ENCODE measurements at regions not wholly inside any gene's neighbourhood (a gene's known extent, or its start where the extent isn't known, plus 50 kb on each side); places are given as distances from the start of the nearest gene placed in this dataset.

GRCh38 chr20:11232896-11233295 is 559.1 kb upstream of the JAG1 start:
- no peak for TF ChIP-seq CTCF (IDR thresholded peaks at IDR 0.05; ENCODE audit: low read length)
- TF ChIP-seq EZH2phosphoT487 (IDR thresholded peaks at IDR 0.05; ENCODE audit: low read length) = no peak
